DND-41 (cell line): ENCODE measurements at regions not wholly inside any gene's neighbourhood (a gene's known extent, or its start where the extent isn't known, plus 50 kb on each side); places are given as distances from the start of the nearest gene placed in this dataset.

Experiments used
- ATAC-seq: fragments of 200-7000 bp; cut with Tn5 transposase; 3 replicates; pipeline ENCODE4 v1.9.1; 2021; ENCODE audit warnings: low read depth; ENCODE audit not compliant: insufficient read depth
- DNase-seq: peaks from one replicate; pipeline ENCODE4 v3.0.0-alpha.2; 2020
- H2AFZ ChIP-seq: 2 replicates; pipeline ENCODE4 v1.6.0; 2012; ENCODE audit warnings: low read depth, low read length
- H3K27ac ChIP-seq: 2 replicates; pipeline ENCODE4 v1.5.1; 2012; ENCODE audit warnings: low read length, inconsistent platforms
- H3K27me3 ChIP-seq: fragments of 200-600 bp; sonication (generic); 2 replicates; pipeline ENCODE4 v1.6.0; 2012; ENCODE audit warnings: low read length, mild to moderate bottlenecking, inconsistent platforms; ENCODE audit not compliant: insufficient read depth, poor library complexity
- H3K36me3 ChIP-seq: 2 replicates; pipeline ENCODE4 v1.5.1; 2012; ENCODE audit warnings: low read length, inconsistent platforms; ENCODE audit not compliant: insufficient read depth
- H3K4me1 ChIP-seq: 2 replicates; pipeline ENCODE4 v1.5.1; 2012; ENCODE audit warnings: mild to moderate bottlenecking, low read length; ENCODE audit not compliant: insufficient read depth
- H3K4me2 ChIP-seq: 2 replicates; pipeline ENCODE4 v1.6.0; 2012; ENCODE audit warnings: mild to moderate bottlenecking, moderate library complexity, low read length, inconsistent platforms; ENCODE audit not compliant: insufficient read depth
- H3K4me3 ChIP-seq, 2 experiments: fragments of 200-600 bp in 1 of 2; shearing (Covaris generic) in 1 of 2; 2 replicates each; pipeline ENCODE4 v1.5.1; 2012 to 2016; ENCODE audit warnings: inconsistent platforms in 2 of 2, low read length in 2 of 2, mild to moderate bottlenecking in 2 of 2, low read depth in 1 of 2, moderate library complexity in 1 of 2
- H3K79me2 ChIP-seq: 2 replicates; pipeline ENCODE4 v1.6.0; 2012; ENCODE audit warnings: low read length, inconsistent platforms; ENCODE audit not compliant: insufficient read depth
- H3K9ac ChIP-seq: 2 replicates; pipeline ENCODE4 v1.6.0; 2012; ENCODE audit warnings: low read depth, mild to moderate bottlenecking, inconsistent platforms, low read length, moderate library complexity
- H3K9me3 ChIP-seq: 2 replicates; pipeline ENCODE4 v1.5.1; 2012; ENCODE audit warnings: low read length, moderate library complexity, mild to moderate bottlenecking, inconsistent platforms; ENCODE audit not compliant: insufficient read depth, severe bottlenecking
- H4K20me1 ChIP-seq: 2 replicates; pipeline ENCODE4 v1.6.0; 2012; ENCODE audit warnings: low read length; ENCODE audit not compliant: insufficient read depth
- CTCF ChIP-seq: IDR thresholded peaks from 2 replicates; pipeline ENCODE4 v1.5.1; 2012; ENCODE audit warnings: borderline replicate concordance, low read length, moderate library complexity, mild to moderate bottlenecking; ENCODE audit not compliant: poor library complexity, severe bottlenecking; ENCODE audit errors: extremely low read depth
- EZH2 ChIP-seq: IDR thresholded peaks from 3 replicates; pipeline ENCODE4 v1.6.1; 2012; ENCODE audit warnings: borderline replicate concordance, low read depth, mild to moderate bottlenecking, moderate library complexity, low read length, inconsistent platforms; ENCODE audit not compliant: severe bottlenecking

GRCh38 chr2:235141411-235142128 is 189.8 kb downstream of the SH3BP4 start:
- H3K4me3 ChIP-seq, result no peak overlapping the region
- ATAC-seq, result no peak

GRCh38 chr2:235142601-235143000 is 190.8 kb downstream of the SH3BP4 start:
- H3K4me2 ChIP-seq, result no peak overlapping the region
- H2AFZ ChIP-seq, result no peak overlapping the region
- no peak overlapping the region for H3K4me3 ChIP-seq
- ATAC-seq, result no peak
- H3K79me2 ChIP-seq, result no peaks in the 10 kb centered on the region
- H3K4me1 ChIP-seq, result no peaks in the 10 kb centered on the region
- H3K9me3 ChIP-seq, result no peaks in the 10 kb centered on the region
- DNase-seq, result no peak
- no peak overlapping the region for H3K27ac ChIP-seq
- H4K20me1 ChIP-seq, result no peaks in the 10 kb centered on the region
- TF ChIP-seq CTCF (no peak), EZH2 (no peak)
- no peaks in the 10 kb centered on the region for H3K36me3 ChIP-seq
- H3K9ac ChIP-seq, result no peak overlapping the region
- peaks cover 26% of the 10 kb centered on the region for H3K27me3 ChIP-seq

More at GRCh38 chr2:235141411-235142128, 189.8 kb downstream of the SH3BP4 start:
- H3K79me2 ChIP-seq, result no peaks in the 10 kb centered on the region
- TF ChIP-seq EZH2 (no peak), CTCF (no peak)
- DNase-seq, result no peak
- no peak overlapping the region for H3K27ac ChIP-seq
- H4K20me1 ChIP-seq, result no peaks in the 10 kb centered on the region
- no peaks in the 10 kb centered on the region for H3K9me3 ChIP-seq
- no peaks in the 10 kb centered on the region for H3K4me1 ChIP-seq
- H3K27me3 ChIP-seq, result peaks cover 26% of the 10 kb centered on the region
- H2AFZ ChIP-seq, result no peak overlapping the region
- no peak overlapping the region for H3K9ac ChIP-seq
- H3K36me3 ChIP-seq, result no peaks in the 10 kb centered on the region
- no peak overlapping the region for H3K4me2 ChIP-seq

- H3K4me1 ChIP-seq, result no peaks in the 10 kb centered on the region
- no peak overlapping the region for H3K4me2 ChIP-seq
- no peaks in the 10 kb centered on the region for H3K36me3 ChIP-seq
- no peaks in the 10 kb centered on the region for H3K9me3 ChIP-seq
- TF ChIP-seq EZH2, result no peak
- H4K20me1 ChIP-seq, result no peaks in the 10 kb centered on the region
- H2AFZ ChIP-seq, result no peak overlapping the region
- no peak for ATAC-seq
- no peak overlapping the region for H3K27ac ChIP-seq
- H3K4me3 ChIP-seq, result no peak overlapping the region
- H3K79me2 ChIP-seq, result no peaks in the 10 kb centered on the region
- no peak for DNase-seq
- H3K9ac ChIP-seq, result no peak overlapping the region
- peaks cover 26% of the 10 kb centered on the region for H3K27me3 ChIP-seq
Observed at GRCh38 chr2:235143789-235144188, 192.0 kb downstream of the SH3BP4 start.

- TF ChIP-seq CTCF (no peak), EZH2 (no peak)
- H3K27ac ChIP-seq, result no peak overlapping the region
- H3K79me2 ChIP-seq, result no peaks in the 10 kb centered on the region
- no peak overlapping the region for H3K4me3 ChIP-seq
- DNase-seq (no peak), ATAC-seq (no peak)
- H4K20me1 ChIP-seq, result no peaks in the 10 kb centered on the region
- no peak overlapping the region for H3K9ac ChIP-seq
- peaks cover 26% of the 10 kb centered on the region for H3K27me3 ChIP-seq
- H3K9me3 ChIP-seq, result no peaks in the 10 kb centered on the region
- H3K4me2 ChIP-seq, result no peak overlapping the region
- no peak overlapping the region for H2AFZ ChIP-seq
- no peaks in the 10 kb centered on the region for H3K36me3 ChIP-seq
- no peaks in the 10 kb centered on the region for H3K4me1 ChIP-seq
Observed at GRCh38 chr2:235144291-235144690, 192.5 kb downstream of the SH3BP4 start.
